GM18909 (cell line): ENCODE measurements at regions not wholly inside any gene's neighbourhood (a gene's known extent, or its start where the extent isn't known, plus 50 kb on each side); places are given as distances from the start of the nearest gene placed in this dataset.
"Not testable (repeated sequence)": the region's sequence is repeated elsewhere in the genome, so short reads cannot be mapped to it uniquely, and the experiment has no call there.

ENCODE experiments used
- ATAC-seq: cut with Tn5 transposase; IDR thresholded peaks from one replicate; pipeline ENCODE4 v1.9.1; 2021; ENCODE audit warnings: mild to moderate bottlenecking; ENCODE audit not compliant: unreplicated experiment, poor library complexity

- ATAC-seq, result no peak
Observed at GRCh38 chr7:85693326-85693725, 506.5 kb upstream of the SEMA3D start.

GRCh38 chr7:85688712-85689111 is 501.9 kb upstream of the SEMA3D start:
- no peak for ATAC-seq

GRCh38 chr7:85686401-85687181 is 499.7 kb upstream of the SEMA3D start:
- no peak for ATAC-seq

GRCh38 chr7:85685901-85686300 is 499.0 kb upstream of the SEMA3D start:
- no peak for ATAC-seq

GRCh38 chr7:85682833-85683620 is 496.2 kb upstream of the SEMA3D start:
- ATAC-seq, result no peak

GRCh38 chr7:85681241-85681640 is 494.4 kb upstream of the SEMA3D start:
- no peak for ATAC-seq

GRCh38 chr7:85675093-85675492 is 488.2 kb upstream of the SEMA3D start:
- not testable (repeated sequence) for ATAC-seq

GRCh38 chr7:85673876-85674275 is 487.0 kb upstream of the SEMA3D start:
- ATAC-seq, result no peak

- no peak for ATAC-seq
Observed at GRCh38 chr7:85669225-85669624, 482.4 kb upstream of the SEMA3D start.

- no peak for ATAC-seq
Observed at GRCh38 chr7:85664341-85664740, 477.5 kb upstream of the SEMA3D start.

- no peak for ATAC-seq
Observed at GRCh38 chr7:85659364-85659763, 472.5 kb upstream of the SEMA3D start.

- ATAC-seq, result no peak
Observed at GRCh38 chr7:85655252-85655651, 468.4 kb upstream of the SEMA3D start.

- ATAC-seq, result no peak
Observed at GRCh38 chr7:85644272-85644671, 457.4 kb upstream of the SEMA3D start.

- no peak for ATAC-seq
Observed at GRCh38 chr7:85641331-85641730, 454.5 kb upstream of the SEMA3D start.

GRCh38 chr7:85638394-85638793 is 451.5 kb upstream of the SEMA3D start:
- ATAC-seq, result no peak

- ATAC-seq, result no peak
Observed at GRCh38 chr7:85634951-85635350, 448.1 kb upstream of the SEMA3D start.

GRCh38 chr7:85630904-85631600 is 444.2 kb upstream of the SEMA3D start:
- no peak for ATAC-seq

- no peak for ATAC-seq
Observed at GRCh38 chr7:85627791-85628586, 441.1 kb upstream of the SEMA3D start.

GRCh38 chr7:85622059-85622458 is 435.2 kb upstream of the SEMA3D start:
- no peak for ATAC-seq

- no peak for ATAC-seq
Observed at GRCh38 chr7:85620936-85621685, 434.3 kb upstream of the SEMA3D start.
